Endodermal cell (in vitro differentiated cells): ENCODE measurements at regions not wholly inside any gene's neighbourhood (a gene's known extent, or its start where the extent isn't known, plus 50 kb on each side); places are given as distances from the start of the nearest gene placed in this dataset.
A peak's percentile ranks its signal among the peaks of the same experiment; 100 is the strongest.

Experiments
- DNase-seq: peaks from one replicate; pipeline ENCODE4 v3.0.0-alpha.2; 2017
- H3K27ac ChIP-seq: 2 replicates; pipeline ENCODE4 v1.5.1; 2013; ENCODE audit warnings: mild to moderate bottlenecking, low read depth, low read length, moderate library complexity
- H3K27me3 ChIP-seq: 2 replicates; pipeline ENCODE4 v1.6.1; 2013; ENCODE audit warnings: mild to moderate bottlenecking, low read length, moderate library complexity; ENCODE audit not compliant: insufficient read depth, control insufficient read depth, poor library complexity, severe bottlenecking
- H3K36me3 ChIP-seq: 2 replicates; pipeline ENCODE4 v1.7.0; 2013; ENCODE audit warnings: mild to moderate bottlenecking, low read length, moderate library complexity; ENCODE audit not compliant: control insufficient read depth, insufficient read depth
- H3K4me1 ChIP-seq: one replicate; pipeline ENCODE4 v1.7.0; 2013; ENCODE audit warnings: low read length; ENCODE audit not compliant: control insufficient read depth, insufficient read depth
- H3K4me3 ChIP-seq: 2 replicates; pipeline ENCODE4 v1.5.1; 2013; ENCODE audit warnings: mild to moderate bottlenecking, low read length, moderate library complexity
- H3K9ac ChIP-seq: 2 replicates; pipeline ENCODE4 v1.6.1; 2013; ENCODE audit warnings: mild to moderate bottlenecking, low read length, moderate library complexity; ENCODE audit not compliant: poor library complexity, severe bottlenecking; ENCODE audit errors: extremely low read depth
- H3K9me3 ChIP-seq: 2 replicates; pipeline ENCODE4 v1.6.1; 2013; ENCODE audit warnings: mild to moderate bottlenecking, low read length, moderate library complexity; ENCODE audit not compliant: control insufficient read depth
- H3K27ac Mint-ChIP-seq: 2 replicates; pipeline ENCODE4 v1.8.0; 2020; ENCODE audit warnings: mixed read lengths
- H3K27me3 Mint-ChIP-seq: 2 replicates; pipeline ENCODE4 v1.8.0; 2021; ENCODE audit warnings: mild to moderate bottlenecking, mixed read lengths; ENCODE audit not compliant: insufficient read depth
- H3K36me3 Mint-ChIP-seq: 2 replicates; pipeline ENCODE4 v1.8.0; 2020; ENCODE audit warnings: low read depth, mixed read lengths
- H3K4me1 Mint-ChIP-seq: 2 replicates; pipeline ENCODE4 v1.8.0; 2020; ENCODE audit warnings: mixed read lengths
- H3K4me3 Mint-ChIP-seq: 2 replicates; pipeline ENCODE4 v1.8.0; 2020; ENCODE audit warnings: mild to moderate bottlenecking, moderate library complexity, mixed read lengths
- H3K9me3 Mint-ChIP-seq: 2 replicates; pipeline ENCODE4 v1.8.0; 2020; ENCODE audit warnings: mild to moderate bottlenecking, mixed read lengths
- WGBS, 2 experiments: methylation state at CpG; one replicate each; pipeline versions ENCODE4 v1.1.5 to v1.1.7; 2013; ENCODE audit warnings: missing lambda C conversion rate in 2 of 2, mixed read lengths in 1 of 2; ENCODE audit not compliant: insufficient coverage in 1 of 2, insufficient read length in 1 of 2; 5-methylcytosine and 5-hydroxymethylcytosine counted together
- TF ChIP-seq, protein P1 (sequence below): fragments of 200-600 bp; sonication (generic); conservative IDR thresholded peaks from 2 replicates; pipeline ENCODE4 v1.5.0; 2021; ENCODE audit warnings: antibody characterized with exemption, mild to moderate bottlenecking

DNA sequence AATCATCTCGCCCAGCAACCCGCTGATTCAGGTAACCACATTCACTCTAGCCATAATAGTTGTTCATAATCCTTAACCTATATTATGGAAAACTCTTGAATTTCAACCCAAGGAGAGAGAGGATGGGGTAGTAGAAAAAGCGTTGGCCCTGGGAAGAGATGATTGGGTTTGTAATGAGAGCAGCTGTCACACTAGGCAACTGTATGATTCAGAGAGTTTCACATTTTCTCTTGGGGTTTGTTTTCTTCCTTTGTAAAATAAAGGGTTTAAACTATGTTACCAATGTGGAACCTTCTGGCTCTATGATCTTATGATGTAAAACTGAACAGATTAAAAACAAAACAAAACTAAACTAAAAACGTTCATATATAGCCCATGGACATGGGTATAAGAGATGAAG is 705.2 kb upstream of the IGFBP3 start:
- Mint-ChIP-seq H3K4me1 (peaks cover 12% of the 10 kb centered on the region), H3K36me3 (no peaks in the 10 kb centered on the region), H3K4me3 (no peak overlapping the region), H3K9me3 (no peaks in the 10 kb centered on the region), H3K27ac (no peak overlapping the region), H3K27me3 (no peaks in the 10 kb centered on the region)
- no peaks in the 10 kb centered on the region for H3K27me3 ChIP-seq
- H3K4me3 ChIP-seq = no peak overlapping the region
- no peaks in the 10 kb centered on the region for H3K4me1 ChIP-seq
- no peak overlapping the region for H3K27ac ChIP-seq
- WGBS, 2 experiments = 89% methylated on average over 4 of the region's 4 CpGs; no CpG with 5 or more reads in 1 of the 2 experiments
- TF ChIP-seq, protein P1, sequence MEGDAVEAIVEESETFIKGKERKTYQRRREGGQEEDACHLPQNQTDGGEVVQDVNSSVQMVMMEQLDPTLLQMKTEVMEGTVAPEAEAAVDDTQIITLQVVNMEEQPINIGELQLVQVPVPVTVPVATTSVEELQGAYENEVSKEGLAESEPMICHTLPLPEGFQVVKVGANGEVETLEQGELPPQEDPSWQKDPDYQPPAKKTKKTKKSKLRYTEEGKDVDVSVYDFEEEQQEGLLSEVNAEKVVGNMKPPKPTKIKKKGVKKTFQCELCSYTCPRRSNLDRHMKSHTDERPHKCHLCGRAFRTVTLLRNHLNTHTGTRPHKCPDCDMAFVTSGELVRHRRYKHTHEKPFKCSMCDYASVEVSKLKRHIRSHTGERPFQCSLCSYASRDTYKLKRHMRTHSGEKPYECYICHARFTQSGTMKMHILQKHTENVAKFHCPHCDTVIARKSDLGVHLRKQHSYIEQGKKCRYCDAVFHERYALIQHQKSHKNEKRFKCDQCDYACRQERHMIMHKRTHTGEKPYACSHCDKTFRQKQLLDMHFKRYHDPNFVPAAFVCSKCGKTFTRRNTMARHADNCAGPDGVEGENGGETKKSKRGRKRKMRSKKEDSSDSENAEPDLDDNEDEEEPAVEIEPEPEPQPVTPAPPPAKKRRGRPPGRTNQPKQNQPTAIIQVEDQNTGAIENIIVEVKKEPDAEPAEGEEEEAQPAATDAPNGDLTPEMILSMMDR = no peak
- no peaks in the 10 kb centered on the region for H3K9me3 ChIP-seq
- H3K36me3 ChIP-seq = no peaks in the 10 kb centered on the region
- no peak overlapping the region for H3K9ac ChIP-seq
- DNase-seq = no peak

DNA sequence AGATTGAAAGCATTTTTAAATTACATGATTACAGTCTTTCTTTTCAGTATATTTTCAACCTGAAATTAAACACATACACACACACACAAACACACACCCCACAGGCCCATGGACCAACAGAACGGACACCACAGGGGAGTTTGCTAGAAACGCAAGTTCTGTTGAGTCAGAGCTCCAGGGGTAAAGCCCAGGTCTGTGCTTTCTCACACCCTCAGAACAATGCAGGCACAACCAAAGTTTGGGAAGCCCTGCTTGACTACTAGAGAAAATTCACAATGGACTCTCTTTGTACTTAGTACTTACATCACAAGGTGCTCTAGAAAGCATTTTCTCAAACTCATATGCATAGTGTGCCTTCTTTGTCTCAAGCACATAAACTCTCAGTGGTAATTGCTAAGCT is 704.0 kb upstream of the IGFBP3 start:
- TF ChIP-seq, protein P1 = no peak
- H3K36me3 Mint-ChIP-seq = no peaks in the 10 kb centered on the region
- Histone ChIP-seq H3K27me3 (no peaks in the 10 kb centered on the region), H3K9ac (no peak overlapping the region), H3K27ac (no peak overlapping the region), H3K4me3 (no peak overlapping the region), H3K36me3 (no peaks in the 10 kb centered on the region), H3K4me1 (no peaks in the 10 kb centered on the region), H3K9me3 (no peaks in the 10 kb centered on the region)
- 51% methylated on average over 2 of the region's 2 CpGs; no CpG with 5 or more reads in 1 of the 2 experiments for WGBS, 2 experiments
- no peaks in the 10 kb centered on the region for H3K27me3 Mint-ChIP-seq
- H3K4me1 Mint-ChIP-seq = peaks cover 13% of the 10 kb centered on the region
- peak overlapping the region; percentile 3 for H3K27ac Mint-ChIP-seq
- H3K9me3 Mint-ChIP-seq = no peaks in the 10 kb centered on the region
- H3K4me3 Mint-ChIP-seq = no peak overlapping the region
- peak; percentile 53 for DNase-seq

DNA sequence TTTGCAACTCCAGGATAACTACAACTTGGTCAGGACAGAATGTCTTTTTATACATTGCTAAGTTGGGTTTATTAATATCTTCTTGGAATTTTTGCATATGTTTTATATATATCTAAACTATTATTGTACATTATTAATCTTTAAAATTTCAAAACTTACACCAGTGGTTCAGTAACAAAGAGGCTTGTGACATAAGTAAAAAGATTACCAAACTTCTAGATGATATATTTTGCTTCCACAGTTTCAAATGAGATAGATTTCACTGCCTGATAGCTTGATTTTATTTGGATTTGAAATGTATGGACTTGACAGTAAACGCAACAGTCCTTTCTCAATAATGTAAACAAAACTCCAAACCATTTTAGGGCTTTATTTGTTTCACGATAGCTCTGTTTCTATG is 701.2 kb upstream of the IGFBP3 start:
- no peak overlapping the region for H3K27ac Mint-ChIP-seq
- no peaks in the 10 kb centered on the region for H3K9me3 Mint-ChIP-seq
- H3K4me1 ChIP-seq = no peaks in the 10 kb centered on the region
- H3K27ac ChIP-seq = no peak overlapping the region
- no peak overlapping the region for H3K4me3 Mint-ChIP-seq
- 85 to 92% methylated on average over 1 to 2 of the region's 2 CpGs for WGBS, 2 experiments
- H3K9ac ChIP-seq = no peak overlapping the region
- H3K4me3 ChIP-seq = no peak overlapping the region
- H3K27me3 ChIP-seq = no peaks in the 10 kb centered on the region
- H3K27me3 Mint-ChIP-seq = no peaks in the 10 kb centered on the region
- H3K36me3 ChIP-seq = no peaks in the 10 kb centered on the region
- no peaks in the 10 kb centered on the region for H3K36me3 Mint-ChIP-seq
- DNase-seq = no peak
- no peaks in the 10 kb centered on the region for H3K9me3 ChIP-seq
- TF ChIP-seq, protein P1 = no peak
- H3K4me1 Mint-ChIP-seq = peaks cover 15% of the 10 kb centered on the region
